H1 (cell line): ENCODE measurements at regions not wholly inside any gene's neighbourhood (a gene's known extent, or its start where the extent isn't known, plus 50 kb on each side); places are given as distances from the start of the nearest gene placed in this dataset.

Experiments used
- CTCF ChIA-PET: fragments of 300-600 bp; sonication (Branson Sonifier 250); formaldehyde crosslinking; loops from one replicate; lab custom pipeline; 2021; ENCODE audit not compliant: partially characterized antibody; lab: Charles Lee
- POLR2A ChIA-PET: fragments of 300-600 bp; sonication (Branson Sonifier 250); formaldehyde crosslinking; loops from one replicate; lab custom pipeline; 2021; ENCODE audit warnings: inconsistent platforms; ENCODE audit not compliant: partially characterized antibody; lab: Charles Lee
- DNase-seq, 2 experiments: peaks; one replicate each; pipeline versions ENCODE4 v3.0.0 to v3.0.0-alpha.2; 2010 to 2022; ENCODE audit warnings: low spot score in 2 of 2, low read depth in 1 of 2, mixed read lengths in 1 of 2
- FAIRE-seq: peaks from 2 replicates; lab custom pipeline; 2011; peaks lifted over from hg19 to GRCh38; lab: Jason Lieb, UNC
- H2AFZ ChIP-seq: 2 replicates; pipeline ENCODE4 v1.8.1; 2012; ENCODE audit warnings: low read length, inconsistent platforms
- H2AK5ac ChIP-seq: 2 replicates; pipeline ENCODE4 v1.6.1; 2013; ENCODE audit warnings: low read depth, low read length
- H2BK120ac ChIP-seq: replicated peaks from 2 replicates; pipeline ENCODE3; 2013; ENCODE audit warnings: low read depth, low read length, inconsistent platforms
- H2BK12ac ChIP-seq: 2 replicates; pipeline ENCODE4 v1.6.1; 2013; ENCODE audit warnings: low read depth, low read length
- H2BK15ac ChIP-seq: 2 replicates; pipeline ENCODE4 v1.6.1; 2013; ENCODE audit warnings: low read length
- H2BK20ac ChIP-seq: 2 replicates; pipeline ENCODE4 v1.6.1; 2013; ENCODE audit warnings: low read length
- H2BK5ac ChIP-seq: 2 replicates; pipeline ENCODE4 v1.6.1; 2013; ENCODE audit warnings: low read depth, low read length
- H3K14ac ChIP-seq: 2 replicates; pipeline ENCODE4 v1.6.1; 2013; ENCODE audit warnings: inconsistent platforms; ENCODE audit not compliant: insufficient read length
- H3K18ac ChIP-seq: 2 replicates; pipeline ENCODE4 v1.6.1; 2013; ENCODE audit warnings: low read length; ENCODE audit errors: extremely low read depth
- H3K23ac ChIP-seq: 2 replicates; pipeline ENCODE4 v1.6.1; 2013; ENCODE audit warnings: inconsistent platforms; ENCODE audit not compliant: insufficient read length
- H3K23me2 ChIP-seq: 2 replicates; pipeline ENCODE4 v1.6.1; 2013; ENCODE audit warnings: low read depth, low read length
- H3K27ac ChIP-seq: 2 replicates; pipeline ENCODE4 v1.6.1; 2011; ENCODE audit warnings: low read depth, low read length, inconsistent platforms
- H3K27me3 ChIP-seq, 4 experiments: replicated peaks in 1 of 4; 1 replicate in 1 of 4; 2 replicates in 3 of 4; pipeline versions ENCODE4 v1.6.1 to v1.8.1; 2011 to 2013; ENCODE audit warnings: low read length in 3 of 4, mild to moderate bottlenecking in 3 of 4, inconsistent platforms in 2 of 4, mixed read lengths in 2 of 4, moderate library complexity in 1 of 4; ENCODE audit not compliant: control insufficient read depth in 3 of 4, insufficient read depth in 3 of 4; ENCODE audit errors: extremely low read depth in 1 of 4
- H3K36me3 ChIP-seq, 4 experiments: 2 replicates each; pipeline versions ENCODE4 v1.6.1 to v1.8.1; 2011 to 2013; ENCODE audit warnings: mild to moderate bottlenecking in 4 of 4, low read length in 3 of 4, moderate library complexity in 2 of 4, control low read depth in 1 of 4, inconsistent platforms in 1 of 4; ENCODE audit not compliant: insufficient read depth in 4 of 4, control insufficient read depth in 2 of 4
- H3K4ac ChIP-seq: replicated peaks from 2 replicates; pipeline ENCODE3; 2013; ENCODE audit warnings: low read length, low read depth, mixed read lengths, inconsistent platforms; ENCODE audit not compliant: insufficient read length
- H3K4me1 ChIP-seq, 4 experiments: replicated peaks in 1 of 4; 1 replicate in 1 of 4; 2 replicates in 3 of 4; pipeline versions ENCODE4 v1.6.1 to v1.8.1; 2011 to 2013; ENCODE audit warnings: low read length in 3 of 4, inconsistent platforms in 2 of 4, mixed read lengths in 1 of 4; ENCODE audit not compliant: insufficient read depth in 4 of 4, control insufficient read depth in 3 of 4
- H3K4me2 ChIP-seq, 2 experiments: 2 replicates each; pipeline versions ENCODE4 v1.6.1 to v1.8.1; 2011 to 2013; ENCODE audit warnings: low read depth in 2 of 2, low read length in 2 of 2, control low read depth in 1 of 2, inconsistent platforms in 1 of 2, mild to moderate bottlenecking in 1 of 2; ENCODE audit not compliant: insufficient read depth in 1 of 2
- H3K4me3 ChIP-seq, 4 experiments: fragments of 200-600, 300-600 bp in 1 of 4; sonication (generic), shearing (Covaris generic), sonication (Bioruptor Twin) in 1 of 4; 2 replicates each; pipeline versions ENCODE4 v1.5.1 to v1.8.1; 2011 to 2016; ENCODE audit warnings: low read length in 4 of 4, low read depth in 3 of 4, control low read depth in 2 of 4, inconsistent platforms in 2 of 4, mild to moderate bottlenecking in 2 of 4, mixed read lengths in 1 of 4, moderate library complexity in 1 of 4; ENCODE audit not compliant: insufficient read depth in 2 of 4; ENCODE audit errors: extremely low read depth in 1 of 4
- H3K56ac ChIP-seq: replicated peaks from 2 replicates; pipeline ENCODE3; 2013; ENCODE audit warnings: low read depth, mild to moderate bottlenecking, mixed read lengths, low read length, inconsistent platforms; ENCODE audit not compliant: insufficient read length
- H3K79me1 ChIP-seq: 2 replicates; pipeline ENCODE4 v1.6.1; 2013; ENCODE audit warnings: low read depth, low read length, control low read depth
- H3K79me2 ChIP-seq, 2 experiments: 2 replicates each; pipeline versions ENCODE4 v1.6.1 to v1.8.1; 2012 to 2013; ENCODE audit warnings: low read length in 2 of 2, mild to moderate bottlenecking in 2 of 2, inconsistent platforms in 1 of 2; ENCODE audit not compliant: insufficient read depth in 2 of 2, control insufficient read depth in 1 of 2
- H3K9ac ChIP-seq, 4 experiments: replicated peaks in 1 of 4; 1 replicate in 1 of 4; 2 replicates in 3 of 4; pipeline versions ENCODE4 v1.6.1 to v1.8.1; 2011 to 2013; ENCODE audit warnings: low read depth in 3 of 4, low read length in 3 of 4, control low read depth in 2 of 4, mild to moderate bottlenecking in 2 of 4, moderate library complexity in 2 of 4, inconsistent platforms in 1 of 4; ENCODE audit errors: extremely low read depth in 1 of 4
- H3K9me3 ChIP-seq, 2 experiments: 2 replicates each; pipeline versions ENCODE4 v1.6.1 to v1.8.1; 2012 to 2013; ENCODE audit warnings: mild to moderate bottlenecking in 2 of 2, moderate library complexity in 2 of 2, control low read depth in 1 of 2, inconsistent platforms in 1 of 2, low read depth in 1 of 2, low read length in 1 of 2, mixed read lengths in 1 of 2; ENCODE audit not compliant: insufficient read depth in 2 of 2
- H4K20me1 ChIP-seq, 2 experiments: replicated peaks in 1 of 2; 2 replicates each; pipeline versions ENCODE3 to v1.8.1; 2011 to 2013; ENCODE audit warnings: inconsistent platforms in 2 of 2, low read length in 2 of 2, mild to moderate bottlenecking in 1 of 2; ENCODE audit not compliant: insufficient read depth in 2 of 2, control insufficient read depth in 1 of 2
- H4K5ac ChIP-seq: 2 replicates; pipeline ENCODE4 v1.6.1; 2013; ENCODE audit warnings: low read length, low read depth, mixed read lengths, inconsistent platforms; ENCODE audit not compliant: insufficient read length
- H4K8ac ChIP-seq: 2 replicates; pipeline ENCODE4 v1.8.0; 2013; ENCODE audit warnings: mild to moderate bottlenecking, moderate library complexity, low read length, inconsistent platforms; ENCODE audit not compliant: insufficient read depth; ENCODE audit errors: extremely low read depth
- H4K91ac ChIP-seq: replicated peaks from 2 replicates; pipeline ENCODE3; 2013; ENCODE audit warnings: low read length, mixed read lengths, inconsistent platforms; ENCODE audit not compliant: insufficient read length
- SIN3A ChIP-seq, 2 experiments: IDR thresholded peaks in 1 of 2; conservative IDR thresholded peaks in 1 of 2; 2 replicates each; pipeline ENCODE4 v1.6.1; 2011 to 2012; ENCODE audit warnings: low read length in 2 of 2, improper control_type of control experiment in 1 of 2, low read depth in 1 of 2, mild to moderate bottlenecking in 1 of 2
- YY1 ChIP-seq: IDR thresholded peaks from 2 replicates; pipeline ENCODE4 v1.6.1; 2011; ENCODE audit warnings: low read depth, mild to moderate bottlenecking, low read length
- ZNF274 ChIP-seq: IDR thresholded peaks from 2 replicates; pipeline ENCODE4 v1.7.0; 2012; ENCODE audit warnings: low read length, borderline replicate concordance; ENCODE audit errors: extremely low read depth
- WGBS, 2 experiments: shearing (Covaris generic) in 1 of 2; methylation state at CpG; one replicate each; pipeline versions ENCODE4 v1.1.6 to v1.1.7; 2013 to 2015; ENCODE audit warnings: low lambda C conversion rate in 2 of 2, mixed read lengths in 2 of 2, inconsistent platforms in 1 of 2, low coverage in 1 of 2, missing lambda C conversion rate in 1 of 2; ENCODE audit not compliant: insufficient replicate concordance in 2 of 2, insufficient coverage in 1 of 2, insufficient read length in 1 of 2; ENCODE audit errors: extremely low coverage in 1 of 2, missing lambda C conversion rate in 1 of 2; 5-methylcytosine and 5-hydroxymethylcytosine counted together

GRCh38 chr15:85874236-85874635 is 79.5 kb upstream of the KLHL25 start:
- Histone ChIP-seq H4K8ac (no peak overlapping the region), H2BK20ac (no peak overlapping the region), H3K79me2 (no peaks in the 10 kb centered on the region)
- TF ChIP-seq ZNF274, result no peak
- no peak for TF ChIP-seq SIN3A (conservative IDR thresholded peaks at IDR 0.05 in 1 of 2, IDR thresholded peaks at IDR 0.05 in 1 of 2; ENCODE audit: low read depth in 1 of 2, low read length in 2 of 2)
- no peak for TF ChIP-seq YY1
- TF ChIP-seq, all 59 proteins: peak for 0
- Histone ChIP-seq H3K27me3 (no peaks in the 10 kb centered on the region), H2AK5ac (no peak overlapping the region), H3K23ac (no peak overlapping the region), H3K79me1 (no peaks in the 10 kb centered on the region), H4K20me1 (no peaks in the 10 kb centered on the region), H3K9ac (no peak overlapping the region), H3K56ac (no peak overlapping the region), H3K36me3 (no peaks in the 10 kb centered on the region), H3K27ac (no peak overlapping the region), H3K4me2 (no peak overlapping the region), H3K4me3 (no peak overlapping the region), H3K14ac (no peak overlapping the region), H3K4ac (no peak overlapping the region), H3K9me3 (no peaks in the 10 kb centered on the region), H3K18ac (no peak overlapping the region), H2BK12ac (no peak overlapping the region), H3K4me1 (no peaks in the 10 kb centered on the region; a peak in 1 of 7 replicates), H3K23me2 (no peaks in the 10 kb centered on the region), H4K91ac (no peak overlapping the region), H2BK15ac (no peak overlapping the region), H2AFZ (no peak overlapping the region), H2BK120ac (no peak overlapping the region), H2BK5ac (no peak overlapping the region), H4K5ac (no peak overlapping the region)
- 97% methylated on average over 2 of the region's 2 CpGs; no CpG with 5 or more reads in 1 of the 2 experiments for WGBS, 2 experiments
- POLR2A ChIA-PET, result no interaction called here
- CTCF ChIA-PET, result interaction anchor here (0.9 to 2.1 kb wide), 6 partner anchors 10 to 127 kb away, joined by 3 to 6 read pairs (median 3); no protein-coding TSS in a partner anchor
- FAIRE-seq, result no peak
- DNase-seq, result no peak
